H1 (cell line): ENCODE measurements at regions not wholly inside any gene's neighbourhood (a gene's known extent, or its start where the extent isn't known, plus 50 kb on each side); places are given as distances from the start of the nearest gene placed in this dataset.

Experiments
- CHD1 ChIP-seq: IDR thresholded peaks from 2 replicates; pipeline ENCODE4 v1.6.1; 2012; ENCODE audit warnings: low read depth, low read length, improper control_type of control experiment
- CREB1 ChIP-seq: IDR thresholded peaks from 2 replicates; pipeline ENCODE4 v1.6.1; 2012; ENCODE audit warnings: inconsistent platforms
- GTF2F1 ChIP-seq: IDR thresholded peaks from 2 replicates; pipeline ENCODE4 v1.6.1; 2012; ENCODE audit warnings: low read depth, low read length, improper control_type of control experiment, borderline replicate concordance
- SAP30 ChIP-seq: fragments of 300-600 bp; sonication (generic); IDR thresholded peaks from 2 replicates; pipeline ENCODE4 v1.7.1; 2012; ENCODE audit warnings: low read length, moderate library complexity, mild to moderate bottlenecking, inconsistent platforms; ENCODE audit not compliant: insufficient read depth, insufficient replicate concordance
- TBP ChIP-seq: IDR thresholded peaks from 2 replicates; pipeline ENCODE4 v1.6.1; 2011; ENCODE audit warnings: low read depth, low read length, improper control_type of control experiment
- TF ChIP-seq, protein P1 (sequence below), 3 experiments: IDR thresholded peaks; 1 replicate in 2 of 3; 2 replicates in 1 of 3; pipeline versions ENCODE4 v1.5.1 to v1.6.1; 2011; ENCODE audit warnings: low read length in 3 of 3, mild to moderate bottlenecking in 3 of 3, inconsistent platforms in 2 of 3, low read depth in 1 of 3, moderate library complexity in 1 of 3; ENCODE audit not compliant: insufficient read depth in 1 of 3; ENCODE audit errors: control extremely low read depth in 1 of 3

DNA sequence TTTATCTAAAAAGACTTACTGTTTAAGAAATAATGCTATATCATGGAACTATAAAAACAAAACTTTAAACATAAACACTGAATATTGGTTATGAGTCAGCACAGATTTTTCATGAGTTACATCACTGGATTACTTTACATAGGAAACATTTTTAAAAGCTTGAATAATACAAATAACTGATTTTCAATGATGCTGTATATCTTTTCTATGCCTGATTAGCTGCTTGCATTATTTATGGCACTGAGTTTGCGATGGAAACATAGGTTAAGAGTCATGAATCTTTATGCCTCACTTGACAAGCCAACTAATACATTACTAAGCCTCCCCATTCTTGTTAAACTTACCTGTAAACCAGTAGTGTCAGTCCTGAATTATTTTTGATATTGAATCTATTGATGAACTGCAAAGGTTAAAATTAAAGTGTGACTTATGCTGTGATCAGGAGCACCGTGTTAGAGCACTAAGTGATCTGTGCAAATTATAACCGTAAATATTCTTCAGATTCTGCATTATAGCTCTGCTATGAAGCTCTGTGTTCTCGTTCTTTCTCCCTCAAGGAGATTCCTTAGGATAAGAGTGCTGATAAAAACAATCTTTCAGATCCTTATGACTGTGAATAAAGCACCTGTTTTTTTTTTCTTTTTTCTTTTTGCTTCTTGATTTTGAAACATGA, 437.3 kb upstream of the BCHE start (continued):
- TF ChIP-seq GTF2F1, result no peak
- no peak for TF ChIP-seq TBP
- TF ChIP-seq CREB1, result no peak
- TF ChIP-seq SAP30, result no peak
- TF ChIP-seq, protein P1, sequence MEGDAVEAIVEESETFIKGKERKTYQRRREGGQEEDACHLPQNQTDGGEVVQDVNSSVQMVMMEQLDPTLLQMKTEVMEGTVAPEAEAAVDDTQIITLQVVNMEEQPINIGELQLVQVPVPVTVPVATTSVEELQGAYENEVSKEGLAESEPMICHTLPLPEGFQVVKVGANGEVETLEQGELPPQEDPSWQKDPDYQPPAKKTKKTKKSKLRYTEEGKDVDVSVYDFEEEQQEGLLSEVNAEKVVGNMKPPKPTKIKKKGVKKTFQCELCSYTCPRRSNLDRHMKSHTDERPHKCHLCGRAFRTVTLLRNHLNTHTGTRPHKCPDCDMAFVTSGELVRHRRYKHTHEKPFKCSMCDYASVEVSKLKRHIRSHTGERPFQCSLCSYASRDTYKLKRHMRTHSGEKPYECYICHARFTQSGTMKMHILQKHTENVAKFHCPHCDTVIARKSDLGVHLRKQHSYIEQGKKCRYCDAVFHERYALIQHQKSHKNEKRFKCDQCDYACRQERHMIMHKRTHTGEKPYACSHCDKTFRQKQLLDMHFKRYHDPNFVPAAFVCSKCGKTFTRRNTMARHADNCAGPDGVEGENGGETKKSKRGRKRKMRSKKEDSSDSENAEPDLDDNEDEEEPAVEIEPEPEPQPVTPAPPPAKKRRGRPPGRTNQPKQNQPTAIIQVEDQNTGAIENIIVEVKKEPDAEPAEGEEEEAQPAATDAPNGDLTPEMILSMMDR (IDR thresholded peaks at IDR 0.05; ENCODE audit: control extremely low read depth in 1 of 3, insufficient read depth in 1 of 3, low read depth in 1 of 3, low read length in 3 of 3), result no peak
- TF ChIP-seq CHD1, result no peak
- TF ChIP-seq, all 59 proteins: peak for 0
